ENCODE measurements at regions not wholly inside any gene's neighbourhood (a gene's known extent, or its start where the extent isn't known, plus 50 kb on each side); places are given as distances from the start of the nearest gene placed in this dataset.

DNA sequence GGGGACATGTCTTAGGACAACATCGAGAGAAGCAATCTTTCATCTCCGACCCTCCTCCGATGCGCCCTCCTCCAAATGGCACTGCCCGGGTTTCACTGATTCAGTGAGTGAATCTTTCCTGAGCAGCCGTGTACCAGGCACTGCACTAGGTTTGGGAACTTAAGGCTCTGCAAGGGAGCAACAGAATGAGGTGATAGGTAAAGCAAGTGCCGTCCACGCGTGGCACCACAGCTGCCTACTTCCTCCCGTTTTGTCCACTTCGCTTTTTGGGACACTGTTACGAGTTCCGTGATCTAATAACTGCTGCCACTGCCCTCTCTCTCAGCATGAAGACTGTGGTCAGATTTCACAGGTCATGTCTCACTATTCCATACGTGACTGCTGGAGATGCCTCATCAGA lies 131.0 kb downstream of the TEX29 start:
- no peak for DNase-seq (ENCODE audit: low read depth)

- no peak for DNase-seq (ENCODE audit: low read depth)
Measured at GRCh38 chr13:111456452-111457230, 136.2 kb downstream of the TEX29 start.

DNA sequence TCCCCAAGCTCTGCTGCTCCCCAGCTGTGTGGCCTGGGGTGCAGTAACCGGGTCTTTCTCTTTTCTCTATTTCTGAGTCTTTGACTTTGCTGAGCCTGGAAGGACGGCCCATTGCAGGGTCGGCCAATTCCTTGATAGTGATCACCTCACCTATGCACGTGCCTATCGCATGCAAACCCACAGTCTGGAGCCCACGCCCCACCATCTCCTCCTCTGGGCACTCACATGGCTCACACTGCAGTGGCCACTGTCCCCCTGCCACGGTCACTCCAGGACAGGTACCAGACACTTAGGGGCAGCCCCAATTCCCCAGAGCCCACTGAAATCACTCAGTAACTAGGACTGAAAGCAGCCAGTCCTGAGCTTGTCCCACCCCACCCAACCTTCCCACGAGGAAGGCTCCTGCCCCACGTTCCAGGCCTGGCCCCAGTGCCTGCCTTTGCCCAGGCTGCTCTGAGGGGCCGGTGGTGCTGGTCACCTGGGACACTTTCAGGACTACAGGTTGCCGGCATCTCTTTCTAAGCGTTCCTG lies 137.6 kb downstream of the TEX29 start:
- DNase-seq (ENCODE audit: low read depth), result no peak

GRCh38 chr13:111458739-111459138 lies 138.3 kb downstream of the TEX29 start:
- no peak for DNase-seq (ENCODE audit: low read depth)

- DNase-seq (ENCODE audit: low read depth), result no peak
Measured at GRCh38 chr13:111459803-111460547, 139.5 kb downstream of the TEX29 start.

- peak; percentile 35 for DNase-seq (ENCODE audit: low read depth)
Measured at GRCh38 chr13:111460548-111461444, 140.4 kb downstream of the TEX29 start.

DNA sequence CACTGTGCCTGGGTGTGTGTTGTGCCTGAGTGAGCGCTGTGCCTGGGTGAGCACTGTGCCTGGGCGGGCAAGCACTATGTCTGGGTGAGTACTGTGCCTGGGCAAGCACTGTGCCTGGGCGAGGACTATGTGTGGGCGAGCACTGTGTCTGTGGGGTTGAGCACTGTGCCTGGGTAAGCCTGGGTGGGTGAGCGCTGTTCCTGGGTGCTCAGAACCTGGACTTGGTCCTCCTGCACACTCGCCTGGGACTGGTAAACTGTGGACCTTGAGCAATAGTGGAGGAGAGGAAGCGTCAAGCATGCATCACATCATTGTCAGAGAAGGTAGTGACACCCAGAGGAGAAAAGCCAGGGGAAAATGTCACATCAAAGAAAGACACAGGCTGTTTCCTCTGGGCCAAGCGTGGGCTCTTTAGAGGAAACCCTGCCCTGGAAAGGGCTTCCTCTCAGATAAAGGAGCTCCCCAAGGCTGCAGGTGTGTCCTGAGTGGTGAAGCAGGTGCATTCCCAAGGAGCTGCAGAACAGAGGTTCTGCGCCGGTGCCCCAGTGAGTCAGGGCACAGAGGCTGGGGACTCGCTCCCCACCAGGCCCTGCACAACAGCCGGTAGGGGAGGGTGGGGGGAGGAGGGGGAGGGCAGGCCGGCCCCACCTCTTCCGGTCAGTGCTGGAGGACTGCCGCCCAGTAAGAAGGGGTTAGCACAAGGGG lies 141.2 kb downstream of the TEX29 start:
- no peak for DNase-seq (ENCODE audit: low read depth)

GRCh38 chr13:111462221-111462764 lies 141.9 kb downstream of the TEX29 start:
- no peak for DNase-seq (ENCODE audit: low read depth)

DNA sequence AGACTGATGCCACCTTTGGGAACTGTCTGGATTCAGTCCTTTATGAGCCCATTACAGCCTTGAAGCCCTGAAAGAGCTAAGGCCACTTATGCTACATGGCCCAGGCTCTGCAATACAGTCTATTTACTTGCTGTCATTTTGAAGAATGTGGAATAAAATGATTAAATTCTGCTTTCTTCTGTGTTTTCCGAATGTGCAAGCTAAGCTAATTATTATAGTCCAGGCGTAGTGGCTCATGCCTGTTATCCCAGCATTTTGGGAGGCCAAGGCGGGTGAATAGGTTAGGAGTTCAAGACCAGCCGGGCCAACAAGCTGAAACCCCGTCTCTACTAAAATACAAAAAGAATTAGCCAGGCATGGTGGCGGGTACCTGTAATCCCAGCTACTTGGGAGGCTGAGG lies 142.5 kb downstream of the TEX29 start:
- no peak for DNase-seq (ENCODE audit: low read depth)

- DNase-seq (ENCODE audit: low read depth), result no peak
Measured at GRCh38 chr13:111467111-111467890, 146.9 kb downstream of the TEX29 start.

GRCh38 chr13:111468037-111468959 lies 147.9 kb downstream of the TEX29 start:
- DNase-seq (ENCODE audit: low read depth), result no peak

- DNase-seq (ENCODE audit: low read depth), result no peak
Measured at GRCh38 chr13:111469450-111469849, 149.0 kb downstream of the TEX29 start.

DNA sequence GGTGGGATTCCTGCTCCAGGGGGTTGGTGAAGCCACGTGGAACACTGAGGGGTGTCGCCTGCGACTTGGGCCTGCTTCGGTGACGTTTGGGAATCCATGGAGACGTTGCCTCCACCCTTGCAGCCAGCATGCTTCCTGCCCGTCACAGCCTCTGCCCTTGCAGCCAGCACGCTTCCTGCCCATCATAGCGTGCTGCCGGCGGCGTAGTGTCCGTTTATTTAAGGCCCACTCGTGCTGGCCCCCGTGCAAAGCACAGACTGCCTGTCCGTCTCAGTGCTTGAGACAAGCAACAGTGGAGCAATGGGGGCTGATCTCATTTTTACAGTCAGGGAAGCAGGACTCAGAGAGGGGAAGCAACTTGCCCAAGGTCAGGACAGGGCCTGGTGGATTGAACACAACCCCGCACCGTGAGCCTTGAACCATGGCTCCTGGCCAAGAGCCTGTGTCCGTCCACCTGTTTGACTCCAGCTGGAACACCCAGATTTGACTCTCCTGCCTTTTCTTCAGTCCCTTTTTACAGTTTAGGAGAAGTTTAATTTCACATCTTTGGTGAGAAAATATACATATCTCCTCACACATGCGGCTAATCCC lies 149.6 kb downstream of the TEX29 start:
- no peak for DNase-seq (ENCODE audit: low read depth)

- no peak for DNase-seq (ENCODE audit: low read depth)
Measured at GRCh38 chr13:111470933-111471332, 150.5 kb downstream of the TEX29 start.

- no peak for DNase-seq (ENCODE audit: low read depth)
Measured at GRCh38 chr13:111472083-111472482, 151.6 kb downstream of the TEX29 start.

- no peak for DNase-seq (ENCODE audit: low read depth)
Measured at GRCh38 chr13:111472559-111473460, 152.4 kb downstream of the TEX29 start.

GRCh38 chr13:111474136-111475002 lies 153.9 kb downstream of the TEX29 start:
- peak; percentile 20 for DNase-seq (ENCODE audit: low read depth)

Measured in forelimb muscle (tissue), 1 donor.